GM12872 (cell line): ENCODE measurements at regions not wholly inside any gene's neighbourhood (a gene's known extent, or its start where the extent isn't known, plus 50 kb on each side); places are given as distances from the start of the nearest gene placed in this dataset.

Experiments
- CTCF ChIP-seq: IDR thresholded peaks from 3 replicates; pipeline ENCODE4 v1.5.1; 2011; ENCODE audit warnings: low read depth, mild to moderate bottlenecking, low read length, moderate library complexity; ENCODE audit not compliant: insufficient read depth

GRCh38 chr6:151680846-151681432 lies 126.5 kb upstream of the ESR1 start:
- TF ChIP-seq CTCF, result no peak

- no peak for TF ChIP-seq CTCF
These were observed 125.9 kb upstream of the ESR1 start for GRCh38 chr6:151681433-151682059.

GRCh38 chr6:151682251-151682650 lies 125.2 kb upstream of the ESR1 start:
- no peak for TF ChIP-seq CTCF

- no peak for TF ChIP-seq CTCF
These were observed 124.6 kb upstream of the ESR1 start for GRCh38 chr6:151682922-151683321.

- no peak for TF ChIP-seq CTCF
These were observed 124.1 kb upstream of the ESR1 start for GRCh38 chr6:151683381-151683780.

GRCh38 chr6:151689499-151690201 lies 117.8 kb upstream of the ESR1 start:
- no peak for TF ChIP-seq CTCF

GRCh38 chr6:151690303-151690702 lies 117.2 kb upstream of the ESR1 start:
- 0 out of 3 replicates have a peak, but pooled peaks have one; percentile 23 for TF ChIP-seq CTCF
